IPS-NIHi11 (cell line): ENCODE measurements at regions not wholly inside any gene's neighbourhood (a gene's known extent, or its start where the extent isn't known, plus 50 kb on each side); places are given as distances from the start of the nearest gene placed in this dataset.
"Not testable (repeated sequence)": the region's sequence is repeated elsewhere in the genome, so short reads cannot be mapped to it uniquely, and the experiment has no call there.

Experiments used
- DNase-seq: peaks from one replicate; pipeline ENCODE4 v3.0.0; 2012; ENCODE audit warnings: mixed read lengths, low spot score

GRCh38 chr4:9604031-9604892, 160.0 kb downstream of the DEFB131A start:
- DNase-seq = not testable (repeated sequence)

- DNase-seq = not testable (repeated sequence)
These were observed 160.6 kb downstream of the DEFB131A start for GRCh38 chr4:9604893-9605190.

GRCh38 chr4:9608300-9608699, 164.1 kb downstream of the DEFB131A start:
- DNase-seq = no peak

GRCh38 chr4:9610321-9610720, 166.1 kb downstream of the DEFB131A start:
- DNase-seq = not testable (repeated sequence)

GRCh38 chr4:9611101-9611500, 166.9 kb downstream of the DEFB131A start:
- no peak for DNase-seq

- not testable (repeated sequence) for DNase-seq
These were observed 145.0 kb upstream of the DRD5 start for GRCh38 chr4:9636411-9636810.

DNA sequence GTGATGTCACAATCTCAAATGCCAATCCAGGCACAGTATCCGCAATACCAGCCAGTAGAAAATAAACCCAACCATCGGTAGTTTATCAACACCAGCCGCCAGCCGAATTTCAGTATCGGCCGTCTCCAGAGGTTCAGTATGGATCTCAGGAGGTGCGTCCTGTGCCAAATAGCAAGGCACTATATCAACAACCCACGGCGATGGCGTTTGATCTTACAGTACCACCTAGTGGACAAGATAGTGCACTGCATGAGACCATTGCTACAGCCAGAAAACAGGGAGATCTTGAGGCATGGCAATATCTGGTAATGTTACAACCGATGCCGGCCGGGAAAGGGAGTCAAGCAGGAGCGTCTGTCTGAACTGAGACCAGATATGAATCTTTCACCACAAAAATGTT, 121.8 kb upstream of the DRD5 start:
- not testable (repeated sequence) for DNase-seq

GRCh38 chr4:9660955-9661354, 120.5 kb upstream of the DRD5 start:
- DNase-seq = not testable (repeated sequence)

- DNase-seq = not testable (repeated sequence)
These were observed 110.7 kb upstream of the DRD5 start for GRCh38 chr4:9670725-9671124.

DNA sequence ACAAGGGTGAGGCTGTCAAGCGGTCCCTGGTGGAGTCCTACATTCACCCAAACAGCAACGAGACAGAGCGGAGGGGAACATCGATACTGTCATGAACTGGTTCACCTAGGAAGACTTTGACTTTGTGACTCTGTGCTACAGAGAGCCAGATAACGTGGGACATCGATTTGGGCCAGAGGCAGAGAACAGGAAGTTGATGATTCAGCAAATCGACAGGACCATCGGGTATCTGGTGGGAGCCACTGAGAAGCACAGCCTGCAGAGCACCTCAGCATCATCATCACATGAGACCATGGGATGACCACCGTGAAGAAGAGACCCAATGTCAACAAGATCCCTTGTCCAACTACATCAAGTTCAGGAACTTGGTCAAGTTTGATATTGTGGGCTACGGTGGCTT, 104.1 kb upstream of the DRD5 start:
- not testable (repeated sequence) for DNase-seq

- no peak for DNase-seq
These were observed 101.5 kb upstream of the DRD5 start for GRCh38 chr4:9679704-9680478.

DNA sequence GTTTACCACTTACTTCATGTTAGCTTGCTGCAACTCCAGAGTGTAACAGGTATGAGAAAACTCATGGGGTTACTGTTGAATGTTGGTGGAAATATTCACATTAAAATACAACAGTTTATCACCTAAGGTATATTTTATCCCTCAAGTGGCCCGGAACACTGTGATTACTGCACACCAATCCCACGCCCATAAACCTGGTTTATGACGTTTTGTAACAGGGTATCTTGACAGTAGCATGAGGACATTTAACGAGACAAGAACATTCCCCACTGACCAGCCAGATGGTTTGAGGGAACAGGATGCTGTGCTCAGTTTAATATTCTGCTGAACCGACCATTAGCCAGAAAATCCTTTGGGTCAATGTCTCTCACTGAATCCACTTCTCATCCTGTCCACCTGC, 98.3 kb upstream of the DRD5 start:
- not testable (repeated sequence) for DNase-seq

DNA sequence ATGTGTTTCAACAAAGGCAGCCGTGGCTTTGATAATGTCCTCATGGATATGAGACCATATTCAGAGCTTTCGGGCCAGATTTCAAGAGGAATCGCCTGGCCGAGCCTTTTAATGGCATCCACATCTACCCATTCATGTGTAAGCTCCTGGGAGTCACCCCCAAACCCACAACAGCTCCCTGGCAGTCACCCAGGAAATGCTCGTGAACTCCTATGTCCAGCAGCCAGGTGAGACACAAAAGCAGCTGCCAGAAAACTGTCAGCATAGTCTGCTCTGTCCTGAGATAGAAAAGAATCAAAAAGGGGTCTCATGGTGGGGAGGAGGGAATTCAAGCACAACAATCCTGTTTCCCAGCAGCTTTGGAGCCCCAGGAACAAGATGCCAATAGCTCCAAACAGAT, 96.4 kb upstream of the DRD5 start:
- not testable (repeated sequence) for DNase-seq

DNA sequence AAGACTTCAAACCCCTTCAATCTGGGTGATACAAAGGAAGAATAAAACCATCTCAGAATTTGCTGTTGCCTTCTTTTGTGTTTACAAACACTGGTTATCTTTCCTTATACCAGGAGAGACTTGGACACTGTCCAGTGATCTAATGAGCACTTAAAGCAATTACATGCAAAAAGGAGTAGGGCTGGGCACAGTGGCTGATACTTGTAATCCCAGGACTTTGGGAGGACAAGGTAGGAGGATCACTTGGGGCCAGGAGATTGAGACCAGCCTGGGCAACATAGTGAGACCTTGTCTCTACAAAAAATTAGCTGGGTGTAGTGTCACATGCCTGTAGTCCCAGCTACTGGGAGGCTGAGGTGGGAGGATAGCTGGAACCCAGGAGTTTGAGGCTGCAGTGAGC, 95.7 kb upstream of the DRD5 start:
- no peak for DNase-seq

- DNase-seq = not testable (repeated sequence)
These were observed 90.7 kb upstream of the DRD5 start for GRCh38 chr4:9690636-9691237.

- DNase-seq = peak; percentile 95
These were observed 90.0 kb upstream of the DRD5 start for GRCh38 chr4:9691238-9692065.

DNA sequence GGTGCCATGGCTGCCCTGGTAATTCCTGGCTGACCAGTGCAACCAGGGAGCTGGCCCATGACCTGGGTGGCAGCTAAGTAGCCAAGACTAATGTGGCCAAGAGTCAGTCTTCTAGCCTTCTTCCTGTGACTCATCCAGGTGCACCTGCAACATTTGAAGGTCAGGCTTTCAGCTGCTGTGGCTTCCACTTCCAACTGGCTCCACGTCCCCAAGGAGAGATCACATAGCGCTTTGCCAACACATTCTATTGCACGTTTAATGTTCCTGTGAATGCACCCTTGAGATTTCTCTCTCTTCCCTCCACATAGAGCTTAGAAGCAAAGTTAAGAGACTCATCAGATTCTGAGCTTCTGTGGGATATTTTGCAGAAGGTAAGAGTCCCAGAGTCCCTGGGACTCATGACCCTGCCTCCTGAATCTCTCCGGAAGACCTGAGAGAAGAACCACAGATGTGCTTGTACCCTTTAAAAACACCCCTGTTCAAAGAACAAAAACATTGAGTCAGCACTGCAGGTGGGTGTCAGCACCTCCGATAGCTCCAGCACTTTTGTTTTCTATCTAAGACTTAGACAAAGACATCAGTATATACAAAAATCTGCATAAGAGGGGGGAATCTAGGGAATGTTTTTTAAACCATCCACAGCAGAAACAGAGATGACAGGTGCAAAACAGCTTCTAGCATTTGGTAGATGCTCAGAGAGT, 88.5 kb upstream of the DRD5 start:
- DNase-seq = not testable (repeated sequence)

- not testable (repeated sequence) for DNase-seq
These were observed 87.0 kb upstream of the DRD5 start for GRCh38 chr4:9694403-9694802.

DNA sequence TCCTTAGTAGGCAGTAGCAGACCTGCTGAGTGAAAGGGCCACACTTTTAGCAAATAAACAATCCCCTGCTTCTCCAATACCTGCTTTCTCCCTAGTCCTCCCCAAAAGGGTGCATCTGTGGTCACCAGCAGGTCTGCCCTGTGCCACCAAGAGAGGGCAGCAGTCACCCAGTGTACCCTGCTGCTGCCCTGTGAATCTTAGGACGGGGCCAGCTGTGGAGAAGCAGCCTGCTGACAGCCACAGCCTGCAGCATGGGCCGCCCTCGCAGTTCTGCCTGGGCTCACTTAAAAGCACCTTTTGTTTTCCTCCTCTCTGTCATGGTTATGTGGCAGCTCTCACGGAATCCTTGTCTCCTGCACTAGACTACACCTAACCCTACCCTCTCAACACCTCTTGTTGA, 85.4 kb upstream of the DRD5 start:
- not testable (repeated sequence) for DNase-seq

GRCh38 chr4:9696561-9696960, 84.9 kb upstream of the DRD5 start:
- DNase-seq = not testable (repeated sequence)

DNA sequence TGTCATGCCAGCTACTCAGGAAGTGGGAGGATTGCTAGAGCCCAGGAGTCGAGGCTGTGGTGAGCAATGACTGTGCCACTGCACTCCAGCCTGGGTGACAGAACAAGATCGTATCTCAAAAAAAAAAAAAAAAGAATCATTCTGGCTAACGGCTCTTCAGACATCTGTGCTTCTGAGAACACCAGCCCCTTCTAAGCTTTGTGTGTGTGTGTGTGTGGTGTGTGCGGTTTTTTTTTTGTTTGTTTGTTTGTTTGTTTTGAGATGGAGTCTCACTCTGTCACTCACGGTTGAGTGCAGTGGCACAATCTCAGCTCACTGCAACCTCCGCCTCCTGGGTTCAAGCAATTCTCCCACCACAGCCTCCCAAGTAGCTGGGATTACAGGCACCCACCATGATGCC, 79.4 kb upstream of the DRD5 start:
- DNase-seq = not testable (repeated sequence)
